ENCODE measurements at regions not wholly inside any gene's neighbourhood (a gene's known extent, or its start where the extent isn't known, plus 50 kb on each side); places are given as distances from the start of the nearest gene placed in this dataset.

DNA sequence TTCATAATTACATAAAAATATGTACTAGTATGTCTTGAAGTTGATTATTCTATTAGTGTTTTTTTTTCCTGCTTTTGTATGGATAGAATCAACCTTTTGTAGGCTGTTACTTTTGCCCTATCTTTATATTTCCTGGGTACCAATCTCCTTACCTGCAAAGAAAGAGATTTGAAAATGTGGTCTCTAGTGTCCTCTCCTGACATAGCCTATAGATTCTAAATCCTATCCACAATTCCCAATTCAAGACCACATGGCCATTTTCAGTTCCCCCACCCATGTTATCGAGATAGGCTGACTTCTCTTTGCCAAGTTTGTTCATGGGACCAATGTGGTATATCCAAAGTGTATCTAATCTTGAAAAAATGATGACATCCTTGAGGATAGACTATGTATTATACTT lies 269.4 kb upstream of the SEMA3D start:
- TF ChIP-seq, protein P1, sequence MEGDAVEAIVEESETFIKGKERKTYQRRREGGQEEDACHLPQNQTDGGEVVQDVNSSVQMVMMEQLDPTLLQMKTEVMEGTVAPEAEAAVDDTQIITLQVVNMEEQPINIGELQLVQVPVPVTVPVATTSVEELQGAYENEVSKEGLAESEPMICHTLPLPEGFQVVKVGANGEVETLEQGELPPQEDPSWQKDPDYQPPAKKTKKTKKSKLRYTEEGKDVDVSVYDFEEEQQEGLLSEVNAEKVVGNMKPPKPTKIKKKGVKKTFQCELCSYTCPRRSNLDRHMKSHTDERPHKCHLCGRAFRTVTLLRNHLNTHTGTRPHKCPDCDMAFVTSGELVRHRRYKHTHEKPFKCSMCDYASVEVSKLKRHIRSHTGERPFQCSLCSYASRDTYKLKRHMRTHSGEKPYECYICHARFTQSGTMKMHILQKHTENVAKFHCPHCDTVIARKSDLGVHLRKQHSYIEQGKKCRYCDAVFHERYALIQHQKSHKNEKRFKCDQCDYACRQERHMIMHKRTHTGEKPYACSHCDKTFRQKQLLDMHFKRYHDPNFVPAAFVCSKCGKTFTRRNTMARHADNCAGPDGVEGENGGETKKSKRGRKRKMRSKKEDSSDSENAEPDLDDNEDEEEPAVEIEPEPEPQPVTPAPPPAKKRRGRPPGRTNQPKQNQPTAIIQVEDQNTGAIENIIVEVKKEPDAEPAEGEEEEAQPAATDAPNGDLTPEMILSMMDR (IDR thresholded peaks at IDR 0.05; ENCODE audit: low read depth, low read length): no peak
- no peak for TF ChIP-seq POLR2A (IDR thresholded peaks at IDR 0.05; ENCODE audit: extremely low read depth, insufficient read length)
- TF ChIP-seq, protein P2, sequence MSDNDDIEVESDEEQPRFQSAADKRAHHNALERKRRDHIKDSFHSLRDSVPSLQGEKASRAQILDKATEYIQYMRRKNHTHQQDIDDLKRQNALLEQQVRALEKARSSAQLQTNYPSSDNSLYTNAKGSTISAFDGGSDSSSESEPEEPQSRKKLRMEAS (IDR thresholded peaks at IDR 0.05; ENCODE audit: low read depth, low read length): no peak

Measured in NB4 (cell line).